PC-9 (cell line): ENCODE measurements at regions not wholly inside any gene's neighbourhood (a gene's known extent, or its start where the extent isn't known, plus 50 kb on each side); places are given as distances from the start of the nearest gene placed in this dataset.

ENCODE experiments used
- BruUV-seq: library from RNA; stranded (reverse); fragments of 400-500 nt; replicated peaks from 2 replicates; lab custom pipeline; 2021; lab: Mats Ljungman, UMichigan
- CTCF ChIA-PET: fragments of 300-600 bp; sonication (Branson Sonifier 250); formaldehyde crosslinking; loops from one replicate; lab custom pipeline; 2022; ENCODE audit warnings: antibody characterized with exemption; lab: Charles Lee
- POLR2A ChIA-PET: fragments of 300-600 bp; sonication (Branson Sonifier 250); formaldehyde crosslinking; loops from one replicate; lab custom pipeline; 2022; ENCODE audit warnings: antibody characterized with exemption; ENCODE audit not compliant: unreplicated experiment; lab: Charles Lee
- DNase-seq, 2 experiments: peaks; one replicate each; pipeline versions ENCODE4 v3.0.0 to v3.0.0-alpha.2; 2015 to 2022; ENCODE audit warnings: mixed read lengths in 1 of 2
- H2AFZ ChIP-seq: fragments of 200-600 bp; sonication (generic); 2 replicates; pipeline ENCODE4 v1.8.1; 2017; ENCODE audit warnings: antibody characterized with exemption
- H3F3A ChIP-seq: fragments of 200-600 bp; sonication (generic); 2 replicates; pipeline ENCODE4 v1.8.1; 2017; ENCODE audit warnings: antibody characterized with exemption, mild to moderate bottlenecking, low read depth; ENCODE audit not compliant: insufficient read depth
- H3K27ac ChIP-seq: fragments of 200-600 bp; sonication (generic); 2 replicates; pipeline ENCODE4 v1.6.1; 2016; ENCODE audit warnings: mixed run types
- H3K27me3 ChIP-seq: fragments of 200-600 bp; sonication (generic); 2 replicates; pipeline ENCODE4 v1.6.1; 2016; ENCODE audit warnings: low read depth, mixed run types; ENCODE audit not compliant: insufficient read depth
- H3K36me3 ChIP-seq: fragments of 200-600 bp; sonication (generic); 2 replicates; pipeline ENCODE4 v1.6.1; 2016; ENCODE audit warnings: low read depth, mixed run types
- H3K4me1 ChIP-seq: fragments of 200-600 bp; sonication (generic); replicated peaks from 2 replicates; pipeline ENCODE4 v1.6.1; 2016; ENCODE audit warnings: mixed run types; ENCODE audit not compliant: insufficient read depth
- H3K4me2 ChIP-seq: fragments of 200-600 bp; sonication (generic); 2 replicates; pipeline ENCODE4 v1.6.1; 2017; ENCODE audit warnings: mixed run types
- H3K4me3 ChIP-seq: fragments of 200-600 bp; sonication (generic); 2 replicates; pipeline ENCODE4 v1.6.1; 2016; ENCODE audit warnings: mixed run types
- H3K79me2 ChIP-seq: fragments of 200-600 bp; sonication (generic); 2 replicates; pipeline ENCODE4 v1.6.1; 2017; ENCODE audit warnings: low read depth, mixed run types
- H3K9me2 ChIP-seq: fragments of 200-600 bp; sonication (generic); 2 replicates; pipeline ENCODE4 v1.8.1; 2017; ENCODE audit warnings: mild to moderate bottlenecking; ENCODE audit not compliant: insufficient read depth
- H3K9me3 ChIP-seq: fragments of 200-600 bp; sonication (generic); 2 replicates; pipeline ENCODE4 v1.8.1; 2016; ENCODE audit warnings: low read depth; ENCODE audit not compliant: insufficient read depth
- H4K20me1 ChIP-seq: fragments of 200-600 bp; sonication (generic); 2 replicates; pipeline ENCODE4 v1.8.1; 2017; ENCODE audit not compliant: insufficient read depth
- EZH2 ChIP-seq: fragments of 200-600 bp; sonication (generic); IDR thresholded peaks from 2 replicates; pipeline ENCODE4 v1.8.0; 2017; ENCODE audit warnings: antibody characterized with exemption, low read depth
- intact Hi-C: fragments of 100-400 bp; cut with micrococcal nuclease; formaldehyde crosslinking; loops from one replicate; pipeline ENCODE4 v1.10.0; 2022; ENCODE audit not compliant: unreplicated experiment
- TF ChIP-seq, protein P1 (sequence below): fragments of 200-600 bp; sonication (generic); conservative IDR thresholded peaks from 2 replicates; pipeline ENCODE4 v1.6.1; 2017; ENCODE audit warnings: mixed run types, antibody characterized with exemption, mild to moderate bottlenecking, moderate library complexity

DNA sequence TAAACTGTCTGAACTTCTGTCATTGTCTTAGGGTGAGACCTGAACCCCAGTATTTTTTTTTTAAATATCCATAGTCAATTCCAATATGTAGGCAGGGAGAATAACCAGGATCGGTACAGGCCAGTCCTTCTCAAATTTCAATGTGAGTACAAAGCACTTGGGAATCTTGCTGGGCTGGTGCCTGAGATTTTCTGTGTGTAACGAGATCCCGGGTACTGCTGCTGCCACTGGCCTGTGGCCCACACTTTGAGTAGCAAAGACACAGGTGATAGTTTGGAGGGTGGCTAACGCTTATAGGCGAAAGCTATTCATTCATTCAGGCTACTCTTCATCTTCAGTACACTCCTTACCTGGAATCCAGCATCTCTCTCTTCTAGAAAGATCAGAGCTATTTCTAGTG is 923.6 kb upstream of the TENM3 start:
- no peaks in the 10 kb centered on the region for H3K79me2 ChIP-seq
- DNase-seq: no peak
- BruUV-seq: no TSS peak
- H3K36me3 ChIP-seq: no peaks in the 10 kb centered on the region
- H4K20me1 ChIP-seq: no peaks in the 10 kb centered on the region
- no peak overlapping the region for H3K27ac ChIP-seq
- H3K4me1 ChIP-seq: no peaks in the 10 kb centered on the region
- no peak for TF ChIP-seq EZH2
- TF ChIP-seq, protein P1, sequence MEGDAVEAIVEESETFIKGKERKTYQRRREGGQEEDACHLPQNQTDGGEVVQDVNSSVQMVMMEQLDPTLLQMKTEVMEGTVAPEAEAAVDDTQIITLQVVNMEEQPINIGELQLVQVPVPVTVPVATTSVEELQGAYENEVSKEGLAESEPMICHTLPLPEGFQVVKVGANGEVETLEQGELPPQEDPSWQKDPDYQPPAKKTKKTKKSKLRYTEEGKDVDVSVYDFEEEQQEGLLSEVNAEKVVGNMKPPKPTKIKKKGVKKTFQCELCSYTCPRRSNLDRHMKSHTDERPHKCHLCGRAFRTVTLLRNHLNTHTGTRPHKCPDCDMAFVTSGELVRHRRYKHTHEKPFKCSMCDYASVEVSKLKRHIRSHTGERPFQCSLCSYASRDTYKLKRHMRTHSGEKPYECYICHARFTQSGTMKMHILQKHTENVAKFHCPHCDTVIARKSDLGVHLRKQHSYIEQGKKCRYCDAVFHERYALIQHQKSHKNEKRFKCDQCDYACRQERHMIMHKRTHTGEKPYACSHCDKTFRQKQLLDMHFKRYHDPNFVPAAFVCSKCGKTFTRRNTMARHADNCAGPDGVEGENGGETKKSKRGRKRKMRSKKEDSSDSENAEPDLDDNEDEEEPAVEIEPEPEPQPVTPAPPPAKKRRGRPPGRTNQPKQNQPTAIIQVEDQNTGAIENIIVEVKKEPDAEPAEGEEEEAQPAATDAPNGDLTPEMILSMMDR: no peak
- H3K4me2 ChIP-seq: no peak overlapping the region
- ChIA-PET CTCF (no interaction called here), POLR2A (no interaction called here)
- intact Hi-C loops: no loop called here
- H3K27me3 ChIP-seq: no peaks in the 10 kb centered on the region
- H3K4me3 ChIP-seq: no peak overlapping the region
- no peaks in the 10 kb centered on the region for H3K9me2 ChIP-seq
- no peak overlapping the region for H2AFZ ChIP-seq
- no peaks in the 10 kb centered on the region for H3K9me3 ChIP-seq
- H3F3A ChIP-seq: no peaks in the 10 kb centered on the region

GRCh38 chr4:181323061-181323460 is 920.1 kb upstream of the TENM3 start:
- no peak overlapping the region for H2AFZ ChIP-seq
- H3K9me3 ChIP-seq: no peaks in the 10 kb centered on the region
- H3K4me1 ChIP-seq: no peaks in the 10 kb centered on the region
- no peak overlapping the region for H3K4me3 ChIP-seq
- H4K20me1 ChIP-seq: no peaks in the 10 kb centered on the region
- no peaks in the 10 kb centered on the region for H3K36me3 ChIP-seq
- H3F3A ChIP-seq: no peaks in the 10 kb centered on the region
- POLR2A ChIA-PET: no interaction called here
- TF ChIP-seq, protein P1: no peak
- no peak for TF ChIP-seq EZH2
- H3K27me3 ChIP-seq: no peaks in the 10 kb centered on the region
- no TSS peak for BruUV-seq
- H3K27ac ChIP-seq: no peak overlapping the region
- no peak overlapping the region for H3K4me2 ChIP-seq
- CTCF ChIA-PET: no interaction called here
- no peak for DNase-seq
- H3K79me2 ChIP-seq: no peaks in the 10 kb centered on the region
- intact Hi-C loops: no loop called here
- H3K9me2 ChIP-seq: no peaks in the 10 kb centered on the region

GRCh38 chr4:181330654-181331201 is 912.5 kb upstream of the TENM3 start:
- Histone ChIP-seq H3K36me3 (no peaks in the 10 kb centered on the region), H3K27me3 (no peaks in the 10 kb centered on the region), H3K27ac (no peak overlapping the region), H3K9me3 (no peaks in the 10 kb centered on the region), H2AFZ (no peak overlapping the region), H3K79me2 (no peaks in the 10 kb centered on the region), H3K4me2 (no peak overlapping the region), H3F3A (no peaks in the 10 kb centered on the region), H3K4me1 (no peaks in the 10 kb centered on the region), H4K20me1 (no peaks in the 10 kb centered on the region), H3K9me2 (no peaks in the 10 kb centered on the region), H3K4me3 (no peak overlapping the region)
- DNase-seq: no peak
- ChIA-PET CTCF (no interaction called here), POLR2A (no interaction called here)
- intact Hi-C loops: no loop called here
- no peak for TF ChIP-seq EZH2
- TF ChIP-seq, protein P1: no peak
- no TSS peak for BruUV-seq
